HAP-1 (cell line): ENCODE measurements at regions not wholly inside any gene's neighbourhood (a gene's known extent, or its start where the extent isn't known, plus 50 kb on each side); places are given as distances from the start of the nearest gene placed in this dataset.
"Not testable (repeated sequence)": the region's sequence is repeated elsewhere in the genome, so short reads cannot be mapped to it uniquely, and the experiment has no call there.

Experiments used
- DNase-seq, 2 experiments: peaks; one replicate each; pipeline ENCODE4 v3.0.0-alpha.2; 2016 to 2020; ENCODE audit warnings: low spot score in 2 of 2
- H3K27me3 ChIP-seq: fragments of 250-450 bp; sonication (Bioruptor Pico); 2 replicates; pipeline ENCODE4 v1.5.1; 2020; ENCODE audit warnings: low read depth, mild to moderate bottlenecking, moderate library complexity
- H3K36me3 ChIP-seq: fragments of 250-450 bp; sonication (Bioruptor Pico); replicated peaks from 2 replicates; pipeline ENCODE4 v1.5.1; 2020; ENCODE audit warnings: mild to moderate bottlenecking
- H3K4me1 ChIP-seq: fragments of 250-450 bp; sonication (Bioruptor Pico); 2 replicates; pipeline ENCODE4 v1.5.1; 2020; ENCODE audit warnings: mild to moderate bottlenecking
- H3K4me3 ChIP-seq: fragments of 250-450 bp; sonication (Bioruptor Pico); 2 replicates; pipeline ENCODE4 v1.5.1; 2020; ENCODE audit warnings: mild to moderate bottlenecking, moderate library complexity
- H3K9me3 ChIP-seq: fragments of 250-450 bp; sonication (Bioruptor Pico); 2 replicates; pipeline ENCODE4 v1.5.1; 2020; ENCODE audit warnings: mild to moderate bottlenecking, moderate library complexity
- in situ Hi-C: fragments of 300-500 bp; cut with MboI; formaldehyde crosslinking; loops from 3 replicates; pipeline ENCODE4 v1.14.3; 2020; ENCODE audit warnings: low sequenced_read_pairs, inconsistent platforms, mixed read lengths

GRCh38 chr10:59975918-59976317 is 69.6 kb upstream of the CCDC6 start:
- in situ Hi-C loops, H3K9me3 ChIP-seq, H3K4me3 ChIP-seq, H3K4me1 ChIP-seq, H3K36me3 ChIP-seq, DNase-seq, H3K27me3 ChIP-seq: not testable (repeated sequence)

- in situ Hi-C loops: no loop called here
- DNase-seq: peak in 1 of 2 experiments; percentile 9
- H3K27me3 ChIP-seq: no peaks in the 10 kb centered on the region
- no peak overlapping the region for H3K4me3 ChIP-seq
- H3K36me3 ChIP-seq: no peaks in the 10 kb centered on the region
- no peaks in the 10 kb centered on the region for H3K4me1 ChIP-seq
- H3K9me3 ChIP-seq: no peaks in the 10 kb centered on the region
These were observed 65.6 kb upstream of the CCDC6 start for GRCh38 chr10:59971915-59972314.

- in situ Hi-C loops: no loop called here
- Histone ChIP-seq H3K9me3 (no peaks in the 10 kb centered on the region), H3K27me3 (no peaks in the 10 kb centered on the region), H3K4me3 (no peak overlapping the region), H3K36me3 (no peaks in the 10 kb centered on the region), H3K4me1 (no peaks in the 10 kb centered on the region)
- no peak for DNase-seq
These were observed 64.3 kb upstream of the CCDC6 start for GRCh38 chr10:59970396-59971368.

GRCh38 chr10:59968705-59969104 is 62.3 kb upstream of the CCDC6 start:
- Histone ChIP-seq H3K4me1 (no peaks in the 10 kb centered on the region), H3K9me3 (no peaks in the 10 kb centered on the region), H3K27me3 (no peaks in the 10 kb centered on the region), H3K4me3 (no peak overlapping the region), H3K36me3 (no peaks in the 10 kb centered on the region)
- DNase-seq: no peak
- in situ Hi-C loops: no loop called here

- no peak for DNase-seq
- in situ Hi-C loops: no loop called here
- Histone ChIP-seq H3K4me3 (no peak overlapping the region), H3K27me3 (no peaks in the 10 kb centered on the region), H3K36me3 (no peaks in the 10 kb centered on the region), H3K4me1 (no peaks in the 10 kb centered on the region), H3K9me3 (no peaks in the 10 kb centered on the region)
These were observed 60.7 kb upstream of the CCDC6 start for GRCh38 chr10:59967079-59967478.

GRCh38 chr10:59965899-59966650 is 59.7 kb upstream of the CCDC6 start:
- Histone ChIP-seq H3K4me3 (no peak overlapping the region), H3K4me1 (no peaks in the 10 kb centered on the region), H3K36me3 (no peaks in the 10 kb centered on the region), H3K27me3 (no peaks in the 10 kb centered on the region), H3K9me3 (no peaks in the 10 kb centered on the region)
- DNase-seq: no peak
- in situ Hi-C loops: no loop called here

- Histone ChIP-seq H3K4me1 (no peaks in the 10 kb centered on the region), H3K27me3 (no peaks in the 10 kb centered on the region), H3K4me3 (no peak overlapping the region), H3K36me3 (no peaks in the 10 kb centered on the region), H3K9me3 (no peaks in the 10 kb centered on the region)
- in situ Hi-C loops: no loop called here
- DNase-seq: no peak
These were observed 56.4 kb upstream of the CCDC6 start for GRCh38 chr10:59962756-59963155.

GRCh38 chr10:59960751-59961150 is 54.4 kb upstream of the CCDC6 start:
- Histone ChIP-seq H3K4me1 (no peaks in the 10 kb centered on the region), H3K27me3 (no peaks in the 10 kb centered on the region), H3K4me3 (no peak overlapping the region), H3K9me3 (no peaks in the 10 kb centered on the region), H3K36me3 (no peaks in the 10 kb centered on the region)
- in situ Hi-C loops: no loop called here
- DNase-seq: no peak

GRCh38 chr10:59959504-59960018 is 53.2 kb upstream of the CCDC6 start:
- in situ Hi-C loops: no loop called here
- H3K27me3 ChIP-seq: no peaks in the 10 kb centered on the region
- no peaks in the 10 kb centered on the region for H3K4me1 ChIP-seq
- H3K4me3 ChIP-seq: no peak overlapping the region
- DNase-seq: no peak
- no peaks in the 10 kb centered on the region for H3K36me3 ChIP-seq
- no peaks in the 10 kb centered on the region for H3K9me3 ChIP-seq

GRCh38 chr10:59958882-59959281 is 52.5 kb upstream of the CCDC6 start:
- no peak overlapping the region for H3K4me3 ChIP-seq
- no peak for DNase-seq
- H3K9me3 ChIP-seq: no peaks in the 10 kb centered on the region
- no peaks in the 10 kb centered on the region for H3K4me1 ChIP-seq
- H3K36me3 ChIP-seq: no peaks in the 10 kb centered on the region
- in situ Hi-C loops: no loop called here
- no peaks in the 10 kb centered on the region for H3K27me3 ChIP-seq

GRCh38 chr10:59957975-59958374 is 51.6 kb upstream of the CCDC6 start:
- Histone ChIP-seq H3K9me3 (no peaks in the 10 kb centered on the region), H3K4me1 (no peaks in the 10 kb centered on the region), H3K36me3 (no peaks in the 10 kb centered on the region), H3K4me3 (no peak overlapping the region), H3K27me3 (no peaks in the 10 kb centered on the region)
- DNase-seq: no peak
- in situ Hi-C loops: no loop called here
